ENCODE measurements at regions not wholly inside any gene's neighbourhood (a gene's known extent, or its start where the extent isn't known, plus 50 kb on each side); places are given as distances from the start of the nearest gene placed in this dataset.

- H2BK5ac ChIP-seq (ENCODE audit: low read depth, low read length) = no peak overlapping the region
- H2AK5ac ChIP-seq (ENCODE audit: low read depth, low read length) = no peak overlapping the region
- no peaks in the 10 kb centered on the region for H4K20me1 ChIP-seq (replicated peaks in 1 of 2; ENCODE audit: control insufficient read depth in 1 of 2, insufficient read depth in 2 of 2, low read length in 2 of 2)
- no peaks in the 10 kb centered on the region; a peak in 1 of 8 replicates for H3K36me3 ChIP-seq (ENCODE audit: control insufficient read depth in 2 of 4, insufficient read depth in 4 of 4, low read length in 3 of 4)
- H3K4me3 ChIP-seq (ENCODE audit: extremely low read depth in 1 of 4, insufficient read depth in 2 of 4, low read depth in 3 of 4, low read length in 4 of 4) = no peak overlapping the region
- peaks cover 0 to 4% (median 1%) of the 10 kb centered on the region in 4 experiments; a peak in 1 of 7 replicates for H3K4me1 ChIP-seq (replicated peaks in 1 of 4; ENCODE audit: control insufficient read depth in 3 of 4, insufficient read depth in 4 of 4, low read length in 3 of 4)
- 51% methylated on average over 3 of the region's 3 CpGs; no CpG with 5 or more reads in 1 of the 2 experiments for WGBS, 2 experiments (ENCODE audit: extremely low coverage in 1 of 2, insufficient coverage in 1 of 2, insufficient read length in 1 of 2, insufficient replicate concordance in 2 of 2, low coverage in 1 of 2, low lambda C conversion rate in 2 of 2, missing lambda C conversion rate in 1 of 2)
- H3K27me3 ChIP-seq (replicated peaks in 1 of 4; ENCODE audit: control insufficient read depth in 3 of 4, extremely low read depth in 1 of 4, insufficient read depth in 3 of 4, low read length in 3 of 4) = no peaks in the 10 kb centered on the region
- H3K18ac ChIP-seq (ENCODE audit: extremely low read depth, low read length) = no peak overlapping the region
- H3K4me2 ChIP-seq (ENCODE audit: insufficient read depth in 1 of 2, low read depth in 2 of 2, low read length in 2 of 2) = no peak overlapping the region; a peak in 1 of 4 replicates
- no peak overlapping the region for H2AFZ ChIP-seq (ENCODE audit: low read length)
- DNase-seq (ENCODE audit: low read depth in 1 of 2, low spot score in 2 of 2) = no peak
- POLR2A ChIA-PET (ENCODE audit: partially characterized antibody) = no interaction called here
- H4K8ac ChIP-seq (ENCODE audit: extremely low read depth, insufficient read depth, low read length) = no peak overlapping the region
- H2BK12ac ChIP-seq (ENCODE audit: low read depth, low read length) = no peak overlapping the region
- H3K23ac ChIP-seq (ENCODE audit: insufficient read length) = no peak overlapping the region
- CTCF ChIA-PET (ENCODE audit: partially characterized antibody) = no interaction called here
- H3K9me3 ChIP-seq (ENCODE audit: insufficient read depth in 2 of 2, low read depth in 1 of 2, low read length in 1 of 2) = no peaks in the 10 kb centered on the region
- H3K9ac ChIP-seq (replicated peaks in 1 of 4; ENCODE audit: extremely low read depth in 1 of 4, low read depth in 3 of 4, low read length in 3 of 4) = no peak overlapping the region
- no peak overlapping the region for H3K27ac ChIP-seq (ENCODE audit: low read depth, low read length)
- no peak overlapping the region for H2BK15ac ChIP-seq (ENCODE audit: low read length)
- H3K79me2 ChIP-seq (ENCODE audit: control insufficient read depth in 1 of 2, insufficient read depth in 2 of 2, low read length in 2 of 2) = no peaks in the 10 kb centered on the region
- no peak overlapping the region for H4K91ac ChIP-seq (replicated peaks; ENCODE audit: insufficient read length, low read length)
- peak; percentile 79 for FAIRE-seq
- TF ChIP-seq USF2 (IDR thresholded peaks at IDR 0.05; ENCODE audit: low read length) (no peak), TAF7 (optimal IDR thresholded peaks at IDR 0.05; ENCODE audit: borderline replicate concordance, low read depth, low read length) (peak; percentile 65), TCF12 (IDR thresholded peaks at IDR 0.05; ENCODE audit: low read depth, low read length) (no peak), RNF2 (IDR thresholded peaks at IDR 0.05; ENCODE audit: borderline replicate concordance, low read depth, low read length, missing control alignments, poor library complexity, severe bottlenecking) (no peak), EP300 (IDR thresholded peaks at IDR 0.05; ENCODE audit: borderline replicate concordance in 1 of 2, low read depth in 2 of 2, low read length in 2 of 2) (no peak), ATF2 (IDR thresholded peaks at IDR 0.05; ENCODE audit: low read length) (no peak), EZH2 (IDR thresholded peaks at IDR 0.05; ENCODE audit: low read depth, low read length, severe bottlenecking) (no peak), MAX (IDR thresholded peaks at IDR 0.05) (no peak), CHD2 (IDR thresholded peaks at IDR 0.05; ENCODE audit: low read length) (no peak), POLR2A (IDR thresholded peaks at IDR 0.05; ENCODE audit: control extremely low read depth in 1 of 2, low read depth in 2 of 2, low read length in 2 of 2) (peak in 1 of 2 experiments; percentile 34; a peak in 1 of 3 replicates)
- no peaks in the 10 kb centered on the region for H3K23me2 ChIP-seq (ENCODE audit: low read depth, low read length)
- no peak overlapping the region for H3K56ac ChIP-seq (replicated peaks; ENCODE audit: insufficient read length, low read depth, low read length)
- H2BK20ac ChIP-seq (ENCODE audit: low read length) = no peak overlapping the region
- H3K4ac ChIP-seq (replicated peaks; ENCODE audit: insufficient read length, low read depth, low read length) = no peak overlapping the region
- no peaks in the 10 kb centered on the region for H3K79me1 ChIP-seq (ENCODE audit: low read depth, low read length)
- H4K5ac ChIP-seq (ENCODE audit: insufficient read length, low read depth, low read length) = no peak overlapping the region
- H2BK120ac ChIP-seq (replicated peaks; ENCODE audit: low read depth, low read length) = no peak overlapping the region
- H3K14ac ChIP-seq (ENCODE audit: insufficient read length) = no peak overlapping the region
These were observed 867.5 kb downstream of the TSN start for GRCh38 chr2:122622934-122623333.
